ENCODE measurements at regions not wholly inside any gene's neighbourhood (a gene's known extent, or its start where the extent isn't known, plus 50 kb on each side); places are given as distances from the start of the nearest gene placed in this dataset.

DNA sequence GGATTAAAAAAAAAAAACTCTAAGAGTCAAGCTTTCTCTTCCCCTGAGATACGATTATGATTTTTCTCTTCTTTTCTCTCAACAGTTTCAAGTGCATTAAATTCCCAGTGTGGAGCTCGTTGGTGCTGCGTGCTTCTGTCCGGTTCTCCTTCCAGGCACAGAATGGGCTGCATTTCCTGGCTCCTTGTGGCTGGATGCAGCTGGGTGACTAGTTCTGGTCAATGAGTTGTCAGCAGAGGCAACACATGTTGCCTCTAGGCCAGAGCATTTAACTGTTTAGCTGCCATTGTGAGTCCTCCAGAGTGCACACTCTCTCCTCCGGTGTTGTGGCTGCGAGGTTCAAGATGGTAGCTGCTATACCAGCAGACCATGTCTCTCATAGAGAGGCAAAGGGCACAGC lies 312.9 kb downstream of the RRAGC start:
- Histone ChIP-seq H3K4me3 (ENCODE audit: low read depth, low read length) (no peak overlapping the region), H2AK5ac (ENCODE audit: low read length) (no peak overlapping the region)

DNA sequence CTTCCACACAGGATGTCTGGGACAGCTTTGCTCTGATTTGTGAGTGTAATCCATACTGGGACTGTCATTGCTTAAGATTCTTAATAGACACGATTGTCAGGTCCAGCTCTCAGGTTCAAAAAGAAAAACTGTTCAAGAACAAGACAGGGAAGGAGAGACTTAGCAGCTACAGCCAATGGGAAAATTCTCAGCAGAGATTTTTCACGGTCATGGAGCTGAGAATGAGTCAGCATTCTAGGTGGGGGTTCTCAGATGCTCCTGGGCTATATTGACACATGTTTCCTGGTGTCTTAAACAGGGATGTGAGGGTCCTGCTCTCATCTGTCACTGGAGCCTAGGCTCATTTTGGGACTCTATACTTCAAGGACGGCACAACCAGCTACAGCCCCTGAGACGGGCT lies 318.3 kb downstream of the RRAGC start:
- H3K36me3 ChIP-seq (ENCODE audit: control insufficient read depth in 1 of 2, insufficient read depth in 2 of 2, low read length in 2 of 2), result no peaks in the 10 kb centered on the region
- no peak overlapping the region for H4K12ac ChIP-seq (ENCODE audit: low read depth, low read length)
- no peak overlapping the region for H4K91ac ChIP-seq (ENCODE audit: low read depth, low read length)
- H2BK5ac ChIP-seq (ENCODE audit: low read depth, low read length, poor library complexity), result no peak overlapping the region
- H3K9ac ChIP-seq (ENCODE audit: low read length), result no peak overlapping the region
- no peak overlapping the region for H2BK12ac ChIP-seq (ENCODE audit: low read length)
- no peak overlapping the region for H4K8ac ChIP-seq (ENCODE audit: low read depth, low read length)
- H3K27me3 ChIP-seq (ENCODE audit: insufficient read depth, low read length), result no peaks in the 10 kb centered on the region
- no peaks in the 10 kb centered on the region for H3K79me2 ChIP-seq (ENCODE audit: control insufficient read depth, insufficient read depth, low read length, poor library complexity)
- H2AFZ ChIP-seq (ENCODE audit: insufficient read depth, low read length, poor library complexity), result no peak overlapping the region
- WGBS (ENCODE audit: extremely low coverage, insufficient coverage, insufficient read length), result no CpG with 5 or more reads among the region's 4 CpGs
- H3K9me3 ChIP-seq (ENCODE audit: insufficient read depth, low read depth, low read length), result no peaks in the 10 kb centered on the region
- DNase-seq, result no peak
- H3K4me3 ChIP-seq (ENCODE audit: low read depth, low read length), result no peak overlapping the region
- H3K4me1 ChIP-seq (ENCODE audit: control insufficient read depth in 1 of 2, insufficient read depth in 2 of 2, low read length in 2 of 2), result peaks cover 2 to 3% of the 10 kb centered on the region in 2 experiments
- H3K23ac ChIP-seq (ENCODE audit: low read length), result no peak overlapping the region
- H3K18ac ChIP-seq (ENCODE audit: low read length), result no peak overlapping the region
- no peak overlapping the region for H3K4ac ChIP-seq (ENCODE audit: low read depth, low read length)
- no peak overlapping the region for H2AK5ac ChIP-seq (ENCODE audit: low read length)
- no peak overlapping the region for H2BK120ac ChIP-seq (ENCODE audit: insufficient read depth, low read length, poor library complexity)
- H3K4me2 ChIP-seq (ENCODE audit: low read length), result no peak overlapping the region
- H3K79me1 ChIP-seq (ENCODE audit: low read length), result no peaks in the 10 kb centered on the region
- H3K27ac ChIP-seq (ENCODE audit: low read depth, low read length), result no peak overlapping the region
- no peak overlapping the region for H3K14ac ChIP-seq (ENCODE audit: low read length)

More for the DNA sequence above, 312.9 kb downstream of the RRAGC start:
- Histone ChIP-seq H2BK120ac (ENCODE audit: insufficient read depth, low read length, poor library complexity) (no peak overlapping the region), H3K18ac (ENCODE audit: low read length) (no peak overlapping the region), H2BK5ac (ENCODE audit: low read depth, low read length, poor library complexity) (no peak overlapping the region), H3K9me3 (ENCODE audit: insufficient read depth, low read depth, low read length) (no peaks in the 10 kb centered on the region), H3K4ac (ENCODE audit: low read depth, low read length) (no peak overlapping the region), H3K23ac (ENCODE audit: low read length) (no peak overlapping the region), H3K4me1 (ENCODE audit: control insufficient read depth in 1 of 2, insufficient read depth in 2 of 2, low read length in 2 of 2) (peaks cover 2 to 3% of the 10 kb centered on the region in 2 experiments), H4K8ac (ENCODE audit: low read depth, low read length) (no peak overlapping the region), H3K36me3 (ENCODE audit: control insufficient read depth in 1 of 2, insufficient read depth in 2 of 2, low read length in 2 of 2) (no peaks in the 10 kb centered on the region), H3K4me2 (ENCODE audit: low read length) (no peak overlapping the region), H4K12ac (ENCODE audit: low read depth, low read length) (no peak overlapping the region), H3K79me2 (ENCODE audit: control insufficient read depth, insufficient read depth, low read length, poor library complexity) (no peaks in the 10 kb centered on the region), H2AFZ (ENCODE audit: insufficient read depth, low read length, poor library complexity) (no peak overlapping the region), H3K27ac (ENCODE audit: low read depth, low read length) (no peak overlapping the region), H4K91ac (ENCODE audit: low read depth, low read length) (no peak overlapping the region), H3K27me3 (ENCODE audit: insufficient read depth, low read length) (no peaks in the 10 kb centered on the region), H3K79me1 (ENCODE audit: low read length) (no peaks in the 10 kb centered on the region), H3K9ac (ENCODE audit: low read length) (no peak overlapping the region), H2BK12ac (ENCODE audit: low read length) (no peak overlapping the region), H3K14ac (ENCODE audit: low read length) (no peak overlapping the region)
- no CpG with 5 or more reads among the region's 6 CpGs for WGBS (ENCODE audit: extremely low coverage, insufficient coverage, insufficient read length)
- DNase-seq, result no peak

DNA sequence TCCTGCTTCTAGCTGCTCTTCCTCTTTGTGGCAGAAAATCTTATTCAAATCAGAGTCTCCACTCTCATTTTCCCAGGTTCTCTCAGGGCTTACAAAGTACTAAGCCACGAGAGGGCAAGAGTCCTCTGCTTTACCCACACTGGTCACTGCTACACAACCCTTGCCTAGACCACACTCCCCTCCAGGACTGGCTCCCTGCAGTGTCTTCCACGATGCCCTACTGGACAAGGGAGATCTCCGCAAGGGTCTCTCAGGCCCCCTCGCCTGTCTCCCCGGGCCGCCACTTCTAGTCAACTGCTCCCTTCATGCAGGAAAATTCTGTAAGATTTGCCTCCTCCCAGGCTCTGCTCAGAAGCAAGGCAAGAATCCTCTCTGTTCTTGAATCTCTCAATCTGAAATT lies 319.6 kb downstream of the RRAGC start:
- Histone ChIP-seq H3K23ac (ENCODE audit: low read length) (no peak overlapping the region), H2AK5ac (ENCODE audit: low read length) (no peak overlapping the region), H3K9me3 (ENCODE audit: insufficient read depth, low read depth, low read length) (no peaks in the 10 kb centered on the region), H2BK12ac (ENCODE audit: low read length) (no peak overlapping the region), H4K8ac (ENCODE audit: low read depth, low read length) (no peak overlapping the region), H2BK120ac (ENCODE audit: insufficient read depth, low read length, poor library complexity) (no peak overlapping the region), H4K12ac (ENCODE audit: low read depth, low read length) (no peak overlapping the region), H3K27me3 (ENCODE audit: insufficient read depth, low read length) (no peaks in the 10 kb centered on the region), H3K4ac (ENCODE audit: low read depth, low read length) (no peak overlapping the region), H3K27ac (ENCODE audit: low read depth, low read length) (no peak overlapping the region), H2BK5ac (ENCODE audit: low read depth, low read length, poor library complexity) (no peak overlapping the region), H2AFZ (ENCODE audit: insufficient read depth, low read length, poor library complexity) (no peak overlapping the region), H3K36me3 (ENCODE audit: control insufficient read depth in 1 of 2, insufficient read depth in 2 of 2, low read length in 2 of 2) (no peaks in the 10 kb centered on the region), H3K4me2 (ENCODE audit: low read length) (no peak overlapping the region), H3K4me1 (ENCODE audit: control insufficient read depth in 1 of 2, insufficient read depth in 2 of 2, low read length in 2 of 2) (peaks cover 0 to 3% of the 10 kb centered on the region in 2 experiments), H3K4me3 (ENCODE audit: low read depth, low read length) (no peak overlapping the region), H3K79me1 (ENCODE audit: low read length) (no peaks in the 10 kb centered on the region), H3K14ac (ENCODE audit: low read length) (no peak overlapping the region), H3K18ac (ENCODE audit: low read length) (no peak overlapping the region), H3K9ac (ENCODE audit: low read length) (no peak overlapping the region), H4K91ac (ENCODE audit: low read depth, low read length) (no peak overlapping the region), H3K79me2 (ENCODE audit: control insufficient read depth, insufficient read depth, low read length, poor library complexity) (no peaks in the 10 kb centered on the region)
- DNase-seq, result no peak
- no CpG with 5 or more reads among the region's 6 CpGs for WGBS (ENCODE audit: extremely low coverage, insufficient coverage, insufficient read length)

DNA sequence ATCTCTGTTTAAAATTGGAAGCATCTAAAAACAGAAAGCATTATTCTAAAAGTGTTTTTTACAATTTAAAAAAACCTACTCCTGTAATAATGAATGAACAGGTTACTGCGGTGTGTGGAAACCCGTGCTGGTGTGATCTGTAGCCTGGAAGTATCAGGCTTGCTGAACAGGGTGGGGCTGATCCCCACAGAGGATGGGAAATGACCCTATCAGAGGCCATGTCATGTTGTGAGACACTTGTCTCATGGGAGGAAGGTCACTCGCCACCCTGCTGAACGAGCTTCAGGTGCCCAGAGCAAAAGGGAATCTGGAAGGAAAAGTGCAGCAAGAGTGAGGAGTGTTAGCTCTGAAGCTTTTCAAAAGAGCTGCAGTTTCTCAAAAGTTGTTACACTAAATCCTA lies 320.7 kb downstream of the RRAGC start:
- Histone ChIP-seq H3K27ac (ENCODE audit: low read depth, low read length) (no peak overlapping the region), H2BK12ac (ENCODE audit: low read length) (no peak overlapping the region), H3K4me1 (ENCODE audit: control insufficient read depth in 1 of 2, insufficient read depth in 2 of 2, low read length in 2 of 2) (no peaks in the 10 kb centered on the region), H3K79me2 (ENCODE audit: control insufficient read depth, insufficient read depth, low read length, poor library complexity) (no peaks in the 10 kb centered on the region), H3K4me3 (ENCODE audit: low read depth, low read length) (no peak overlapping the region), H3K36me3 (ENCODE audit: control insufficient read depth in 1 of 2, insufficient read depth in 2 of 2, low read length in 2 of 2) (no peaks in the 10 kb centered on the region), H2BK5ac (ENCODE audit: low read depth, low read length, poor library complexity) (no peak overlapping the region), H4K91ac (ENCODE audit: low read depth, low read length) (no peak overlapping the region), H4K8ac (ENCODE audit: low read depth, low read length) (no peak overlapping the region), H3K18ac (ENCODE audit: low read length) (no peak overlapping the region), H3K23ac (ENCODE audit: low read length) (no peak overlapping the region), H3K4ac (ENCODE audit: low read depth, low read length) (no peak overlapping the region), H3K27me3 (ENCODE audit: insufficient read depth, low read length) (no peaks in the 10 kb centered on the region), H4K12ac (ENCODE audit: low read depth, low read length) (no peak overlapping the region), H3K9me3 (ENCODE audit: insufficient read depth, low read depth, low read length) (no peaks in the 10 kb centered on the region), H2BK120ac (ENCODE audit: insufficient read depth, low read length, poor library complexity) (no peak overlapping the region), H2AK5ac (ENCODE audit: low read length) (no peak overlapping the region), H3K9ac (ENCODE audit: low read length) (no peak overlapping the region), H2AFZ (ENCODE audit: insufficient read depth, low read length, poor library complexity) (no peak overlapping the region), H3K4me2 (ENCODE audit: low read length) (no peak overlapping the region), H3K14ac (ENCODE audit: low read length) (no peak overlapping the region), H3K79me1 (ENCODE audit: low read length) (no peaks in the 10 kb centered on the region)
- DNase-seq, result no peak
- no CpG with 5 or more reads among the region's 4 CpGs for WGBS (ENCODE audit: extremely low coverage, insufficient coverage, insufficient read length)

Data from trophoblast cell (in vitro differentiated cells and primary cell).